Mononuclear cell (primary cell): ENCODE measurements at regions not wholly inside any gene's neighbourhood (a gene's known extent, or its start where the extent isn't known, plus 50 kb on each side); places are given as distances from the start of the nearest gene placed in this dataset.

ENCODE experiments used
- H3K27me3 ChIP-seq: 2 replicates; pipeline ENCODE4 v1.6.0; 2011; ENCODE audit warnings: low read length, control low read depth; ENCODE audit not compliant: insufficient read depth
- H3K4me1 ChIP-seq: 2 replicates; pipeline ENCODE4 v1.5.1; 2011; ENCODE audit warnings: mild to moderate bottlenecking, low read length, control low read depth; ENCODE audit not compliant: insufficient read depth
- H3K4me3 ChIP-seq: 2 replicates; pipeline ENCODE4 v1.5.1; 2011; ENCODE audit warnings: mild to moderate bottlenecking, low read length, moderate library complexity
- H3K9me3 ChIP-seq: 2 replicates; pipeline ENCODE4 v1.5.1; 2011; ENCODE audit warnings: low read depth, mild to moderate bottlenecking, control low read depth, low read length

DNA sequence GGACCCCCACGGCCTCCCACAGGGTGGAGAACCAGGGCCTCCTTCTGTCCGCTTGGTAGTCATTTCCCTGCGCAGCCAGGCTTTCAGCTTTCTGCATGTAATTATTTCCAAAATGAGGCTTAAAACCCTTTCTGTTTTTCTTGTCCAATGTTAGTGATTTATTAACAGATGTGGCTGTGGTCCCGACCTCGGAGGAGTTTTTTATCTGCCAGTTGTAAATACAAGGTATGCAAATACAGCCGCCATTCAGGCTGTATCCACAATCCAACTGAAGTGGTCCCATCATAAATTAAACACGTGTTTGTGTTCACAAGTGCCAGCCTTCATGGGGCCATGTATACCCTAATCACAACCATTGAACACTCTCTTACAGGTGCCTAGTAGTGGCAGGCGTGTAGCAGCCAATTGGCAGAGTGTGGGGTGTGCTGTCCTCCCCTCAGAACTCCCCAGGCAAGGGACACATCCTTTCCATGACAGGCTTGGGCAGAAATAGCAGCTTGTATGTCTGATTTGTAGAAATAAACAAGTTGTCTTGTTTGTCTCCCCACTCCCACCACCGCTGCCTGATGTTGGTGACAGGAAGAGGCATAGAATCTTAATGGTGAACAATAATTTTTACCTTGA lies 251.3 kb upstream of the MKI67 start:
- H3K27me3 ChIP-seq = no peaks in the 10 kb centered on the region
- no peak overlapping the region for H3K4me3 ChIP-seq
- H3K9me3 ChIP-seq = no peaks in the 10 kb centered on the region
- no peaks in the 10 kb centered on the region for H3K4me1 ChIP-seq

DNA sequence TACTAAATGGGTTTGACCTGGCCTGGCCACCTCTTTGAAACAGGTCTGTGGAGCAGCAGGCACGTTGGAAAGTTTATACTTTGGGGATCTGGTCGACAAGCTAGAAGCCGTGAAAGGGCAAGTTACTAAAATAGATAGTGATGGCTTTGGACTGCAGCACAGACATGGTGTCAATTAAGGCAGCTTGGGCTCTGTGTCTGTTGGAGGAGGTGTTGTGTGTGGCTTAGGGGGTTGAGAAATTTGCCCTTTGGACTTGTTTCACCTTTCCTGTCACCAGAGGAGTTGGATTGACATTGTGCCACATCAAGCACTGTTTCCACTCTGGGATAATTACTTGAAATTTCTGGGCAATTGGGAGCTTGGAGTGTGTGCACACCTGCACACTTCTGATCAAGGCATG lies 251.8 kb upstream of the MKI67 start:
- no peaks in the 10 kb centered on the region for H3K4me1 ChIP-seq
- no peaks in the 10 kb centered on the region for H3K27me3 ChIP-seq
- no peaks in the 10 kb centered on the region for H3K9me3 ChIP-seq
- H3K4me3 ChIP-seq = no peak overlapping the region

DNA sequence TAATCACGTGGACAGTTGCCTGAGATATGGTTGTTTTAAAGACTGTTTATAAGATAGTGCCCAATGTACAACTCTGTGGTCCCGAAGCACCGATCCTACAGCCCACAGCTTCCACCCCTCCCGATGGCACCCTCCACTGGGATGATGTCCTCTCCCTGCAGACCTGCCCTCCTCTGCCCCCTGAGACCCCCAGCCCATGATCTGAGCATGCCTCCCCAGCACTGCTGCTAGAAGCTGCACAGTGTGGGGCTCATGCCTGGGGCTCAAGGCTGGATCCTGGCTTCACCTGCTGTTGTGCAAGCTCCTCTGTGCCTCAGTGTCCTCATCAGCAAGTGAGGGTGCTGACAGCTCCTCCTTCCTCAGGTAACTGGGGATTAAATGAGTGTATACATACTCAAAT lies 254.7 kb upstream of the MKI67 start:
- Histone ChIP-seq H3K27me3 (no peaks in the 10 kb centered on the region), H3K9me3 (no peaks in the 10 kb centered on the region), H3K4me3 (no peak overlapping the region), H3K4me1 (no peaks in the 10 kb centered on the region)

DNA sequence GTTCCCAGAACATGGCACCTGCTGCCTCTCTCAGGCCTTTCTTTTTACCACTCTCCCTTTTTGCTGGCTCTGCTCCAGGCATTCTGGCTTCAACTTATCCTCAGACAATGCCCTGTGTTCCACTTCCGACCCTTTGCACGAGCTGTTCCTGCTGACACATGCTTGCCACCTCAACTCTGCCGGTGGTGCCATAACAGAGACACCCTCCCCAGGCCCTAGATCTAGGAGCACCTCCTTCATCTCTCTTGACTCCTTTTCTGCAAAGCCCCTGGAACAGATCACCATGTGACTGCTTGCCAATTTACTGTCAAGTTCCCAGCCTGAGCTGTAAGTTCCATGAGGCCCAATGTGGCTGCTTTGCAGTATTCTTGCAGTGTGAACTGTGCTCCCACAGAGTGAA lies 256.0 kb upstream of the MKI67 start:
- Histone ChIP-seq H3K9me3 (no peaks in the 10 kb centered on the region), H3K4me3 (no peak overlapping the region), H3K27me3 (no peaks in the 10 kb centered on the region), H3K4me1 (no peaks in the 10 kb centered on the region)

DNA sequence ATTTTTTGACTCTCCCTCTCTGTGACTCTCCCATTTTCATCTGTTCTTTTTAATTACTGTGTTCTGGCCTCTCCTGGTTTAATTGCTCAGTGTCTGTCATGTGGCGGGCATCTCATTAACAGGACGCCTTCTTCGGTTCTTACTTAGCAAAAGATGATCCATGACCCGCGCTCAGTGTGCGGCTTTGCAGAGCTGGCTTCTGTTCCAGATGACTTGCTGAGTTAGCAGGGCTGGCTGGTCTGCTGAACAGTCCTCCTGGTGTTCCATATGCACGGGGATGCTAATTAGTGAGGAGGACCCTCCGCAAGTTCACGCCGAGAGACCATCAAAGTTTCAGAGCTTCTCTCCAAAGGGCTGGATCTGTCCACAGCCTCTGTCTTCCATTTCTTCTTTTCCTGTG lies 258.6 kb upstream of the MKI67 start:
- Histone ChIP-seq H3K4me1 (no peaks in the 10 kb centered on the region), H3K27me3 (no peaks in the 10 kb centered on the region), H3K4me3 (no peak overlapping the region), H3K9me3 (no peaks in the 10 kb centered on the region)

- Histone ChIP-seq H3K4me1 (no peaks in the 10 kb centered on the region), H3K4me3 (no peak overlapping the region)
Measured at GRCh38 chr10:128386231-128386630, 260.0 kb upstream of the MKI67 start.

DNA sequence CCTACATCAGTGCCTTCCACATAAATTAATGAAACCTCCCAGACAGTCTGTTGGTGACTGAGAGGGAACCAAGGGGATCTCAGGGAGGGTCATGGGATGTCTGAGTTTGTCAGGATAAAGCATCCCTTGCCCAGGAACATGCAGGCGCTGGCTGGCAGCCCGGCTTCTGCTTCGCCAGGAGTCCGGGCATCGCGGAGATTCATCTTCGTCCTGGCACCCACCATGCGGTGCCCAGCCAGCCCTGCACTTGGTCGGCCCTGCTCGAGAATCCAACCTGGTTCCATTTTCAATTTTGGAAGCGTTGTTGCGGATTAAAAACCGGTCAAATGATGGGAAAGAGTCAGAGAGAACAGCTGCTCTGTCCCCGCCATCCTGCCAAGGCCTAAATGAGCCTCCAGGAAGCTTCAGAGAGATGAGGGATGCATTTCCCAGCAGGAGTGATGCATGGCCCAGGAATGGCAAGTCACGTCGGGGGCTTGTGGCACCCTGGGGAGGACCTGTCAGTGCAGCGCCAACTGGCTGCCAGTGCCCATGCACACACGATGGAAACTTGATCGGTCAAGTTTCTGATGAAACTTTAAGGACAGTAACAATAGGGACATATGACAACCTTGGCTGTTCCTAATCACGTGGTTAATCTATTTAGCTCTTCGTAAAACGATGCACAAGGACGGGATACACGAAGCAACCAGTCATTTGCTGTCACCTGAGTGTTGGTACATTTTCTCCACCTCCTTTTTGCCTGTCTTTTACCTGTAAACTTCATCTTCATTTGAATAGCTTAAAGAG lies 260.8 kb upstream of the MKI67 start:
- H3K27me3 ChIP-seq = no peaks in the 10 kb centered on the region
- H3K4me1 ChIP-seq = no peaks in the 10 kb centered on the region
- no peaks in the 10 kb centered on the region for H3K9me3 ChIP-seq
- no peak overlapping the region for H3K4me3 ChIP-seq

More at GRCh38 chr10:128386231-128386630, 260.0 kb upstream of the MKI67 start:
- Histone ChIP-seq H3K27me3 (no peaks in the 10 kb centered on the region), H3K9me3 (no peaks in the 10 kb centered on the region)

DNA sequence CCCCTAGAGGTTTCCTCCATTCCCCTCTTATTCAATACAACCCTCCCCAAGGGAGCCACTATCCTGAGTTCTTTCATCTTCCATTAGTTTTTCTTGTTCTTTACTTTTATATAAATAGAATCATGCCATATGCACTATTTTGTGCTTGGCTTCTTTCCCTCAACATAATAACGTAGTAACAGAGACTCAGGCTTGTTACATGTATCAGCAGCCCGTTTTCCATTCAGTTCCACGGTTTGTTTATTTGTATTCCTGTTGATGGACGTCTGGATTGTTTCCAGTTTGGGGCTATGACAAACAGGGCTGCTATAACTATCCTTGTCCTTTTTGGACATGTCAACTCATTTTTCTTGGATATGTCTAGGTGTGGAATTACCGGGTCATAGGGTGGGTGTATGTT lies 264.4 kb upstream of the MKI67 start:
- no peaks in the 10 kb centered on the region for H3K4me1 ChIP-seq
- H3K4me3 ChIP-seq = no peak overlapping the region
- no peaks in the 10 kb centered on the region for H3K9me3 ChIP-seq
- H3K27me3 ChIP-seq = no peaks in the 10 kb centered on the region

GRCh38 chr10:128393546-128393945 lies 267.3 kb upstream of the MKI67 start:
- Histone ChIP-seq H3K4me3 (no peak overlapping the region), H3K9me3 (no peaks in the 10 kb centered on the region), H3K4me1 (no peaks in the 10 kb centered on the region), H3K27me3 (no peaks in the 10 kb centered on the region)

DNA sequence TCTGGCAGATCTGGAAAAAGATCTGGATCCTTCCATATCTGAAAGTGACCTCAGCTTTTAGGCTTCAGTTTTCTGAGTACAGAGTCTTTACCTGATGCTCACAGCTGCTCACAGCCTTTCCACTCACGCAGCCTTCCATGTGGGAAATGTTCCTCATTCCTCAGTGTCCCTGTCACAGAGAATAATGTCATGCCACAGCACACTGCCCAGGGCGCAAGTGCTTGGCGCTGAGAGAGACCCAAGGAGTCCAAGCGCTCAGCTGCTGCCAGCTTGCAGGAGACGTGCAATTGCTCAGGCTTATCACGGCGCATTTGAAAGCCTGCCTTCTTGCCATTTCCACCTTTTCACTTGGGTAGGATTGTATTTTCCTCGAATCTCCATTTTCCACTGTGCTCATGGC lies 271.9 kb upstream of the MKI67 start:
- Histone ChIP-seq H3K27me3 (no peaks in the 10 kb centered on the region), H3K9me3 (no peaks in the 10 kb centered on the region), H3K4me3 (no peak overlapping the region), H3K4me1 (no peaks in the 10 kb centered on the region)

GRCh38 chr10:128398999-128399398 lies 272.8 kb upstream of the MKI67 start:
- no peaks in the 10 kb centered on the region for H3K27me3 ChIP-seq
- no peak overlapping the region for H3K4me3 ChIP-seq
- no peaks in the 10 kb centered on the region for H3K4me1 ChIP-seq
- no peaks in the 10 kb centered on the region for H3K9me3 ChIP-seq

- Histone ChIP-seq H3K27me3 (no peaks in the 10 kb centered on the region), H3K4me1 (no peaks in the 10 kb centered on the region), H3K9me3 (no peaks in the 10 kb centered on the region), H3K4me3 (no peak overlapping the region)
Measured at GRCh38 chr10:128400564-128400963, 274.3 kb upstream of the MKI67 start.

DNA sequence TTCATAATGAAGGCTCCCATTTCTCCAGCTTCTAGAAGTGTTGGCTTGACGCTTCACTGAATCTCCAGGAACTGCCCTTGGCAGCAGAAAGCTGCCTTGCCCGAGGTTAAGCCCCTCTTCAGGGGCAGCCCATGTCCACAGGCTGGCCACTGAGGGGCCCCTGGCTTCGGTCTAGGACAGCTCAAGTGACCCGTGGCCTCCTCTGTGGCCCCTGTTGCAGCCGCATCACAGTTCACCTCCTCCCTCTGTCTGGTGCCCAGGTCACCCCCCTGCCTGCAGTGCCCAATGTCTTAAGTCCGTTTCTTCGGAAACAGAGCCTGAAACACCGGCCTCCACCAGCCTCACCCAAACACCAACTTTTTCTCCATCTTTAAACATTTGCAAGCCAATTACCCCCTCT lies 279.2 kb upstream of the MKI67 start:
- H3K4me1 ChIP-seq = no peaks in the 10 kb centered on the region
- H3K4me3 ChIP-seq = no peak overlapping the region
- no peaks in the 10 kb centered on the region for H3K9me3 ChIP-seq
- H3K27me3 ChIP-seq = no peaks in the 10 kb centered on the region

DNA sequence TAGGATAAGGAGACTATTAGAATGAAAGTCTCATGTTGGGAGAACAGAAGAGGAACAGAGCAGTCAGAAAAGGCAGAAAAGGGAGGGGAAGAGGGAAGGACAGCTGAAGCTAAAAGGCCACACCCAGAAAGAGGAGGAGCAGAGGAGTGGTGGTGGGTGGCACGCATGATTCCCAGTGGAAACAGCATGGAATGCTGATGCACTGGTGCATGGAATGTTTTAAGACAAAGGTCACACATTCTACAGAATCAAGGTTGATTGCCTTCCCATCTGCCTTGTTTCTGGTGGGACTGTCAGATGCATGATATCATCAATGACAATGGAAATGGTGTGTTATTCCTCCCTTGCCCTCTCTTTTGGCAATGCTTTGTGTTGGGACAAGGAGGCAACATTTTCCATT lies 285.4 kb upstream of the MKI67 start:
- H3K9me3 ChIP-seq = no peaks in the 10 kb centered on the region
- no peak overlapping the region for H3K4me3 ChIP-seq
- no peaks in the 10 kb centered on the region for H3K4me1 ChIP-seq
- no peaks in the 10 kb centered on the region for H3K27me3 ChIP-seq

- Histone ChIP-seq H3K4me3 (no peak overlapping the region), H3K27me3 (no peaks in the 10 kb centered on the region), H3K9me3 (no peaks in the 10 kb centered on the region), H3K4me1 (no peaks in the 10 kb centered on the region)
Measured at GRCh38 chr10:128414568-128414967, 288.3 kb upstream of the MKI67 start.

GRCh38 chr10:128416231-128416630 lies 290.0 kb upstream of the MKI67 start:
- no peak overlapping the region for H3K4me3 ChIP-seq
- no peaks in the 10 kb centered on the region for H3K4me1 ChIP-seq
- no peaks in the 10 kb centered on the region for H3K9me3 ChIP-seq
- H3K27me3 ChIP-seq = no peaks in the 10 kb centered on the region
